PC-3 (cell line): ENCODE measurements at regions not wholly inside any gene's neighbourhood (a gene's known extent, or its start where the extent isn't known, plus 50 kb on each side); places are given as distances from the start of the nearest gene placed in this dataset.
"Not testable (repeated sequence)": the region's sequence is repeated elsewhere in the genome, so short reads cannot be mapped to it uniquely, and the experiment has no call there.

Experiments
- ATAC-seq: fragments of 200-7000 bp; cut with Tn5 transposase; 2 replicates; pipeline ENCODE4 v1.9.1; 2020; ENCODE audit warnings: mild to moderate bottlenecking, moderate library complexity
- BruUV-seq: library from RNA; stranded (reverse); fragments of 400-500 nt; replicated peaks from 2 replicates; lab custom pipeline; 2021; lab: Mats Ljungman, UMichigan
- CTCF ChIA-PET: fragments of 300-600 bp; sonication (Branson Sonifier 250); formaldehyde crosslinking; loops from one replicate; lab custom pipeline; 2022; ENCODE audit warnings: antibody characterized with exemption; lab: Charles Lee
- POLR2A ChIA-PET: fragments of 300-600 bp; sonication (Branson Sonifier 250); formaldehyde crosslinking; loops from one replicate; lab custom pipeline; 2022; ENCODE audit warnings: antibody characterized with exemption; ENCODE audit not compliant: unreplicated experiment; lab: Charles Lee
- DNase-seq: peaks from one replicate; pipeline ENCODE4 v3.0.0-alpha.2; 2015
- H2AFZ ChIP-seq: fragments of 300-600 bp; sonication (generic); 2 replicates; pipeline ENCODE4 v1.6.0; 2016; ENCODE audit warnings: antibody characterized with exemption, low read length
- H3F3A ChIP-seq: fragments of 300-600 bp; sonication (generic); one replicate; pipeline ENCODE4 v1.6.0; 2017; ENCODE audit warnings: antibody characterized with exemption, low read length, control low read depth, mild to moderate bottlenecking; ENCODE audit not compliant: unreplicated experiment
- H3K27ac ChIP-seq: fragments of 300-600 bp; sonication (generic); 2 replicates; pipeline ENCODE4 v1.5.1; 2016; ENCODE audit warnings: mild to moderate bottlenecking, low read length
- H3K27me3 ChIP-seq: fragments of 300-600 bp; sonication (generic); 2 replicates; pipeline ENCODE4 v1.6.1; 2016; ENCODE audit warnings: low read length, mixed read lengths
- H3K36me3 ChIP-seq: fragments of 300-600 bp; sonication (generic); 2 replicates; pipeline ENCODE4 v1.6.1; 2016; ENCODE audit warnings: low read depth, mixed run types, low read length, mixed read lengths
- H3K4me1 ChIP-seq: fragments of 300-600 bp; sonication (generic); 2 replicates; pipeline ENCODE4 v1.5.1; 2016; ENCODE audit warnings: low read length; ENCODE audit not compliant: insufficient read depth
- H3K4me2 ChIP-seq: fragments of 300-600 bp; sonication (generic); 2 replicates; pipeline ENCODE4 v1.6.0; 2016; ENCODE audit warnings: low read length
- H3K4me3 ChIP-seq: fragments of 300-600 bp; sonication (generic); 2 replicates; pipeline ENCODE4 v1.5.1; 2016; ENCODE audit warnings: mild to moderate bottlenecking, low read length, mixed read lengths
- H3K79me2 ChIP-seq: fragments of 300-600 bp; sonication (generic); 2 replicates; pipeline ENCODE4 v1.6.1; 2017; ENCODE audit warnings: low read length, mixed read lengths
- H3K9ac ChIP-seq: fragments of 300-600 bp; sonication (generic); 2 replicates; pipeline ENCODE4 v1.6.0; 2016; ENCODE audit warnings: mild to moderate bottlenecking, low read length
- H3K9me2 ChIP-seq: fragments of 300-600 bp; sonication (generic); replicated peaks from 2 replicates; pipeline ENCODE4 v1.6.1; 2016; ENCODE audit warnings: mixed run types, low read length, mixed read lengths
- H3K9me3 ChIP-seq: fragments of 300-600 bp; sonication (generic); 2 replicates; pipeline ENCODE4 v1.6.1; 2016; ENCODE audit warnings: low read length, mixed read lengths
- H4K20me1 ChIP-seq: fragments of 300-600 bp; sonication (generic); 2 replicates; pipeline ENCODE4 v1.6.1; 2016; ENCODE audit warnings: low read length, mixed read lengths
- EZH2 ChIP-seq: fragments of 300-600 bp; sonication (generic); IDR thresholded peaks from one replicate; pipeline ENCODE4 v1.6.1; 2017; ENCODE audit warnings: antibody characterized with exemption, mild to moderate bottlenecking, low read length; ENCODE audit not compliant: unreplicated experiment
- EZH2phosphoT487 ChIP-seq: fragments of 300-600 bp; sonication (generic); IDR thresholded peaks from 2 replicates; pipeline ENCODE4 v1.6.1; 2018; ENCODE audit warnings: mild to moderate bottlenecking, antibody characterized with exemption, low read length, borderline replicate concordance
- intact Hi-C: fragments of 100-400 bp; cut with micrococcal nuclease; formaldehyde crosslinking; loops from 2 replicates; pipeline ENCODE4 v1.9.0; 2023
- TF ChIP-seq, protein P1 (sequence below): fragments of 300-600 bp; sonication (generic); conservative IDR thresholded peaks from 2 replicates; pipeline ENCODE4 v1.5.1; 2017; ENCODE audit warnings: antibody characterized with exemption, low read depth, mild to moderate bottlenecking, low read length

DNA sequence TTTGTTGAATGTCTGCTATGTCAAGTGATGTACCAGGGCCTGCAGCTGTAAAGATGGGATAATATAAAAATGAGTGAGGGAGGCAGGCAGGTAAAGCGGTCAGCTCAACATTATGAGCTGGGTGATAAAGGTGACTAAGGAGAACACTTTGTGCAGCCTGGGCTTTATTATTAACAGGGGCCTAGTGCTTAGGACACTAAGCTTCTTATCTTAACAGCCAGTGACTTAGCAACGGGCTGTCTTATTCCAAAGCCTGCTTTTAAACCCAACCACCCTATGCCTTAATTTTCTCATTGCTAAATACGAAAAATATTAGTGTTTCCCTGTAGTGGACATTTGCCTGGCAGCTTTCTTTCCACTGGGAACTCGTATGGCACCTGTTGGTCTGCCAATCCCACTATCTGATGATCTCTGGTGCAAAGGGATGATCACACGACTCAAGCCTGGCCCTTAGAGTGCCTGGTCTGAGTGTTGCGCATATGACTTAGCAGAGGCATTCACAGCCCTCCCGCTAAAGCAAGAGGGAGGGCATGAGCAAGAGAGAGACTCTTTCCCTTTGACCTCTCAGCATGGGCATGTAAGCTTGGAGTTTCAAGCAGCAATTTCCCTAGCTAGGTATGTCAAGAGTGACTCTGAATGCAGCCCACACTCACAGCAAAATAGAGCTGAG is 98.6 kb upstream of the PAPPA2 start:
- CTCF ChIA-PET = no interaction called here

DNA sequence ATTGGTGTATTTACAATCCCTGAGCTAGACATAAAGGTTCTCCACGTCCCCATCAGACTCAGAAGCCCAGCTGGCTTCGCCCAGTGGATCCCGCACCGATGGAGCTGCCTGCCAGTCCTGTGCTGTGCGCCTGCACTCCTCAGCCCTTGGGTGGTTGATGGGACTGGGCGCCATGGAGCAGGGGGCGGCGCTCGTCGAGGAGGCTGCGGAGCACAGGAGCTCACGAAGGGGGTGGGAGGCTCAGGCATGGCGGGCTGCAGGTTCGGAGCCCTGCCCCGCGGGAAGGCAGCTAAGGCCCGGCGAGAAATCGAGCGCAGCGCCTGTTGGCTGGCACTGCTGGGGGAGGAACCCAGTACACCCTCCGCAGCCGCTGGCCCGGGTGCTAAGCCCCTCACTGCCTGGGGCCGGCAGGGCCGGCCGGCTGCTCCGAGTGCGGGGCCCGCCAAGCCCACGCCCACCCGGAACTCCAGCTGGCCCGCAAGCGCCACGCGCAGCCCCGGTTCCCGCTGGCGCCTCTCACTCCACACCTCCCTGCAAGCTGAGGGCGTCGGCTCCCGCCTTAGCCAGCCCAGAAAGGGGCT is 113.8 kb upstream of the PAPPA2 start:
- not testable (repeated sequence) for ATAC-seq, BruUV-seq

More for the DNA sequence above, 98.6 kb upstream of the PAPPA2 start:
- H4K20me1 ChIP-seq = no peaks in the 10 kb centered on the region
- H3K4me1 ChIP-seq = no peaks in the 10 kb centered on the region
- H2AFZ ChIP-seq = no peak overlapping the region
- intact Hi-C loops = no loop called here
- no peaks in the 10 kb centered on the region for H3K9me2 ChIP-seq
- H3K79me2 ChIP-seq = no peaks in the 10 kb centered on the region
- H3K9me3 ChIP-seq = no peaks in the 10 kb centered on the region
- TF ChIP-seq, protein P1, sequence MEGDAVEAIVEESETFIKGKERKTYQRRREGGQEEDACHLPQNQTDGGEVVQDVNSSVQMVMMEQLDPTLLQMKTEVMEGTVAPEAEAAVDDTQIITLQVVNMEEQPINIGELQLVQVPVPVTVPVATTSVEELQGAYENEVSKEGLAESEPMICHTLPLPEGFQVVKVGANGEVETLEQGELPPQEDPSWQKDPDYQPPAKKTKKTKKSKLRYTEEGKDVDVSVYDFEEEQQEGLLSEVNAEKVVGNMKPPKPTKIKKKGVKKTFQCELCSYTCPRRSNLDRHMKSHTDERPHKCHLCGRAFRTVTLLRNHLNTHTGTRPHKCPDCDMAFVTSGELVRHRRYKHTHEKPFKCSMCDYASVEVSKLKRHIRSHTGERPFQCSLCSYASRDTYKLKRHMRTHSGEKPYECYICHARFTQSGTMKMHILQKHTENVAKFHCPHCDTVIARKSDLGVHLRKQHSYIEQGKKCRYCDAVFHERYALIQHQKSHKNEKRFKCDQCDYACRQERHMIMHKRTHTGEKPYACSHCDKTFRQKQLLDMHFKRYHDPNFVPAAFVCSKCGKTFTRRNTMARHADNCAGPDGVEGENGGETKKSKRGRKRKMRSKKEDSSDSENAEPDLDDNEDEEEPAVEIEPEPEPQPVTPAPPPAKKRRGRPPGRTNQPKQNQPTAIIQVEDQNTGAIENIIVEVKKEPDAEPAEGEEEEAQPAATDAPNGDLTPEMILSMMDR = no peak
- TF ChIP-seq EZH2 (no peak), EZH2phosphoT487 (no peak)
- no peak for ATAC-seq
- no peaks in the 10 kb centered on the region for H3K36me3 ChIP-seq
- POLR2A ChIA-PET = no interaction called here
- no peaks in the 10 kb centered on the region for H3F3A ChIP-seq
- H3K9ac ChIP-seq = no peak overlapping the region
- H3K27me3 ChIP-seq = peaks cover 9% of the 10 kb centered on the region; the same call in 1 of the 2 replicates
- BruUV-seq = no TSS peak
- DNase-seq = no peak
- H3K4me2 ChIP-seq = no peak overlapping the region
- no peak overlapping the region for H3K4me3 ChIP-seq
- H3K27ac ChIP-seq = no peak overlapping the region

DNA sequence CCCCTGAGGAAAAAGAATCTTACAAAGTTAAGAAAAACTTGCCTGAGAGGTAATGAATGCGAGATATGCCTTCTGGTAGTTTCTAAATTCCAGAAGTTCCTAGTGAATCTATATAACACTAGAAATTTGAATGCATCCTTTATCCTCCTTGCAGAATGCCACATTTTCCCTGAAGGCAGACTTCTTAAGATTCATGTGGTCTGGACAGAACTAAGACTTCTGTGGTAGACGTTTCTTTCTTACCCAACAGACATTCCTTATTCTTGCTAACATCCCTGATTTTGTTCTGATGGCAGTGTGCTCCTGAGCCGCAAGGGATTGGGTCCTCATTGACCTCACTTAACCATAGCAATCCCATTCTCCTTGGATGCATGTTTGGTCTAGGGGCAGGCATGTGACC is 121.3 kb upstream of the PAPPA2 start:
- no peaks in the 10 kb centered on the region for H3K27me3 ChIP-seq
- no peak overlapping the region for H3K27ac ChIP-seq
- H3K9ac ChIP-seq = no peak overlapping the region
- no peaks in the 10 kb centered on the region for H3K9me3 ChIP-seq
- H3K36me3 ChIP-seq = no peaks in the 10 kb centered on the region
- no peak overlapping the region for H3K4me2 ChIP-seq
- CTCF ChIA-PET = no interaction called here
- POLR2A ChIA-PET = no interaction called here
- ATAC-seq = no peak
- no peak overlapping the region for H3K4me3 ChIP-seq
- no peaks in the 10 kb centered on the region for H4K20me1 ChIP-seq
- no peak overlapping the region for H2AFZ ChIP-seq
- no peaks in the 10 kb centered on the region for H3F3A ChIP-seq
- no peak for TF ChIP-seq EZH2
- TF ChIP-seq, protein P1 = no peak
- TF ChIP-seq EZH2phosphoT487 = no peak
- DNase-seq = no peak
- H3K9me2 ChIP-seq = no peaks in the 10 kb centered on the region
- intact Hi-C loops = no loop called here
- no peaks in the 10 kb centered on the region for H3K4me1 ChIP-seq
- H3K79me2 ChIP-seq = no peaks in the 10 kb centered on the region
- no TSS peak for BruUV-seq

More for the DNA sequence above, 113.8 kb upstream of the PAPPA2 start:
- H3K4me1 ChIP-seq, H3F3A ChIP-seq, H3K4me2 ChIP-seq, H3K9me2 ChIP-seq, H3K27me3 ChIP-seq, DNase-seq, H3K4me3 ChIP-seq, POLR2A ChIA-PET, H4K20me1 ChIP-seq, H3K9me3 ChIP-seq, intact Hi-C loops, CTCF ChIA-PET, H3K9ac ChIP-seq, H3K27ac ChIP-seq, H3K36me3 ChIP-seq, H3K79me2 ChIP-seq, H2AFZ ChIP-seq: not testable (repeated sequence)
